IMR-90 (cell line): ENCODE measurements at regions not wholly inside any gene's neighbourhood (a gene's known extent, or its start where the extent isn't known, plus 50 kb on each side); places are given as distances from the start of the nearest gene placed in this dataset.

Source experiments
- ATAC-seq: fragments of 200-7000 bp; cut with Tn5 transposase; 2 replicates; pipeline ENCODE4 v1.9.1; 2020; ENCODE audit warnings: low read depth, mild to moderate bottlenecking, moderate library complexity
- BruUV-seq: library from RNA; stranded (reverse); fragments of 400-500 nt; replicated peaks from 2 replicates; lab custom pipeline; 2021; lab: Mats Ljungman, UMichigan
- CTCF ChIA-PET: fragments of 300-600 bp; formaldehyde crosslinking; extraction: SDS; loops from one replicate; lab custom pipeline; 2021; ENCODE audit warnings: antibody characterized with exemption; lab: Yijun Ruan, JAX
- POLR2A ChIA-PET: fragments of 300-600 bp; sonication (Branson Sonifier 250); formaldehyde crosslinking; loops from one replicate; lab custom pipeline; 2022; ENCODE audit warnings: antibody characterized with exemption; ENCODE audit not compliant: unreplicated experiment; lab: Charles Lee
- DNase-seq: peaks from one replicate; pipeline ENCODE4 v3.0.0; 2013
- H2AFZ ChIP-seq: replicated peaks from 2 replicates; pipeline ENCODE3; 2013; ENCODE audit warnings: low read length, mild to moderate bottlenecking; ENCODE audit not compliant: poor library complexity
- H2AK5ac ChIP-seq: 2 replicates; pipeline ENCODE4 v1.6.1; 2013; ENCODE audit warnings: low read depth, low read length, inconsistent platforms
- H2AK9ac ChIP-seq: replicated peaks from 2 replicates; pipeline ENCODE3; 2013; ENCODE audit warnings: mild to moderate bottlenecking, low read depth, low read length, moderate library complexity; ENCODE audit not compliant: poor library complexity
- H2BK120ac ChIP-seq: 2 replicates; pipeline ENCODE4 v1.6.1; 2013; ENCODE audit warnings: low read depth, low read length, inconsistent platforms
- H2BK15ac ChIP-seq: 3 replicates; pipeline ENCODE4 v1.6.1; 2013; ENCODE audit warnings: low read depth, low read length, inconsistent platforms
- H2BK20ac ChIP-seq: 2 replicates; pipeline ENCODE4 v1.6.1; 2013; ENCODE audit warnings: low read depth, mild to moderate bottlenecking, inconsistent platforms, low read length, moderate library complexity
- H2BK5ac ChIP-seq: 2 replicates; pipeline ENCODE4 v1.6.1; 2013; ENCODE audit warnings: mild to moderate bottlenecking, low read depth, low read length, inconsistent platforms; ENCODE audit not compliant: poor library complexity, severe bottlenecking
- H3K14ac ChIP-seq: replicated peaks from 2 replicates; pipeline ENCODE4 v1.6.1; 2013; ENCODE audit warnings: low read depth, low read length, inconsistent platforms
- H3K18ac ChIP-seq: 2 replicates; pipeline ENCODE4 v1.6.1; 2013; ENCODE audit warnings: low read depth, low read length, control low read depth
- H3K23ac ChIP-seq: 2 replicates; pipeline ENCODE4 v1.6.1; 2013; ENCODE audit warnings: low read depth, low read length, inconsistent platforms
- H3K27ac ChIP-seq: 2 replicates; pipeline ENCODE4 v1.5.1; 2013; ENCODE audit warnings: mild to moderate bottlenecking, control low read depth, low read length; ENCODE audit not compliant: insufficient read depth
- H3K27me3 ChIP-seq: 2 replicates; pipeline ENCODE4 v1.6.1; 2013; ENCODE audit warnings: low read length; ENCODE audit not compliant: control insufficient read depth, insufficient read depth
- H3K36me3 ChIP-seq: 2 replicates; pipeline ENCODE4 v1.6.1; 2013; ENCODE audit warnings: low read length, mixed read lengths; ENCODE audit not compliant: control insufficient read depth, insufficient read depth
- H3K4ac ChIP-seq: 2 replicates; pipeline ENCODE4 v1.6.1; 2013; ENCODE audit warnings: low read depth, low read length, inconsistent platforms
- H3K4me1 ChIP-seq: 2 replicates; pipeline ENCODE4 v1.6.1; 2013; ENCODE audit warnings: low read length, mixed read lengths; ENCODE audit not compliant: control insufficient read depth, insufficient read depth
- H3K4me2 ChIP-seq: 2 replicates; pipeline ENCODE4 v1.6.1; 2013; ENCODE audit warnings: low read depth, mild to moderate bottlenecking, control low read depth, low read length, moderate library complexity
- H3K4me3 ChIP-seq: 2 replicates; pipeline ENCODE4 v1.5.1; 2013; ENCODE audit warnings: low read depth, mild to moderate bottlenecking, control low read depth, low read length, moderate library complexity; ENCODE audit not compliant: insufficient read depth
- H3K56ac ChIP-seq: 2 replicates; pipeline ENCODE4 v1.6.1; 2013; ENCODE audit warnings: low read length, inconsistent platforms; ENCODE audit not compliant: insufficient read depth; ENCODE audit errors: extremely low read depth
- H3K79me1 ChIP-seq, 2 experiments: 2 replicates each; pipeline ENCODE4 v1.6.1; 2013; ENCODE audit warnings: low read length in 2 of 2, inconsistent platforms in 1 of 2, low read depth in 1 of 2
- H3K9ac ChIP-seq: 2 replicates; pipeline ENCODE4 v1.6.1; 2013; ENCODE audit warnings: low read depth, low read length, control low read depth
- H3K9me1 ChIP-seq: 2 replicates; pipeline ENCODE4 v1.6.1; 2013; ENCODE audit warnings: low read length, inconsistent platforms; ENCODE audit not compliant: insufficient read depth
- H3K9me3 ChIP-seq: 2 replicates; pipeline ENCODE4 v1.6.1; 2013; ENCODE audit warnings: low read length; ENCODE audit not compliant: control insufficient read depth, insufficient read depth
- H4K20me1 ChIP-seq: 2 replicates; pipeline ENCODE4 v1.6.1; 2013; ENCODE audit warnings: low read length, inconsistent platforms; ENCODE audit not compliant: insufficient read depth
- H4K5ac ChIP-seq: 2 replicates; pipeline ENCODE4 v1.6.1; 2013; ENCODE audit warnings: mild to moderate bottlenecking, low read depth, low read length, control low read depth
- H4K8ac ChIP-seq, 2 experiments: 2 replicates each; pipeline ENCODE4 v1.6.1; 2013; ENCODE audit warnings: low read depth in 2 of 2, low read length in 2 of 2, control low read depth in 1 of 2, inconsistent platforms in 1 of 2
- H4K91ac ChIP-seq: 2 replicates; pipeline ENCODE4 v1.6.1; 2013; ENCODE audit warnings: low read depth, low read length, inconsistent platforms; ENCODE audit not compliant: insufficient read depth
- CHD1 ChIP-seq: IDR thresholded peaks from 2 replicates; pipeline ENCODE4 v1.6.1; 2012; ENCODE audit warnings: low read depth, low read length, improper control_type of control experiment
- MAZ ChIP-seq: IDR thresholded peaks from 2 replicates; pipeline ENCODE4 v1.6.1; 2012; ENCODE audit warnings: low read depth, mild to moderate bottlenecking, low read length, improper control_type of control experiment, moderate library complexity, borderline replicate concordance
- MXI1 ChIP-seq: IDR thresholded peaks from 2 replicates; pipeline ENCODE4 v1.6.1; 2012; ENCODE audit warnings: low read depth, mild to moderate bottlenecking, low read length, moderate library complexity, borderline replicate concordance
- RFX5 ChIP-seq: IDR thresholded peaks from 2 replicates; pipeline ENCODE4 v1.8.0; 2012; ENCODE audit warnings: low read depth, mild to moderate bottlenecking, low read length, moderate library complexity
- WGBS, 2 experiments: methylation state at CpG; one replicate each; pipeline versions ENCODE4 v1.1.5 to v1.1.7; 2013; ENCODE audit warnings: missing lambda C conversion rate in 2 of 2; ENCODE audit not compliant: insufficient read length in 1 of 2; ENCODE audit errors: extremely low coverage in 2 of 2; 5-methylcytosine and 5-hydroxymethylcytosine counted together
- dilution Hi-C: fragments of 300-500 bp; cut with HindIII; formaldehyde crosslinking; loops from one replicate; pipeline ENCODE4 v1.14.3; 2018; ENCODE audit warnings: low sequenced_read_pairs; ENCODE audit not compliant: unreplicated experiment
- in situ Hi-C: fragments of 300-500 bp; cut with MboI; formaldehyde crosslinking; loops from 3 replicates; pipeline ENCODE4 v1.14.3; 2019; ENCODE audit warnings: low sequenced_read_pairs, inconsistent platforms, mixed read lengths
- intact Hi-C: fragments of 100-400 bp; cut with micrococcal nuclease; formaldehyde crosslinking; loops from 2 replicates; pipeline ENCODE4 v1.10.0; 2022
- TF ChIP-seq, protein P1 (sequence below): fragments of 150-350 bp; IDR thresholded peaks from 2 replicates; pipeline ENCODE4 v1.6.1; 2016; ENCODE audit warnings: low read depth, mild to moderate bottlenecking, low read length, moderate library complexity, borderline replicate concordance

- Histone ChIP-seq H2BK15ac (no peak overlapping the region), H3K79me1 (no peaks in the 10 kb centered on the region), H2BK120ac (no peak overlapping the region), H3K36me3 (no peaks in the 10 kb centered on the region), H3K14ac (no peak overlapping the region), H2AFZ (no peak overlapping the region), H4K20me1 (no peaks in the 10 kb centered on the region), H4K5ac (no peak overlapping the region), H3K56ac (no peak overlapping the region), H3K9me1 (peaks cover 7% of the 10 kb centered on the region; the same call in 1 of the 2 replicates), H3K23ac (no peak overlapping the region), H3K4me1 (no peaks in the 10 kb centered on the region), H2AK5ac (no peak overlapping the region), H3K4me2 (no peak overlapping the region), H3K9me3 (peaks cover 2% of the 10 kb centered on the region), H3K27ac (no peak overlapping the region), H2AK9ac (no peak overlapping the region), H3K18ac (no peak overlapping the region), H2BK20ac (no peak overlapping the region), H4K8ac (no peak overlapping the region), H2BK5ac (no peak overlapping the region), H3K4ac (no peak overlapping the region), H3K27me3 (peaks cover 38% of the 10 kb centered on the region), H4K91ac (no peak overlapping the region), H3K4me3 (no peak overlapping the region), H3K9ac (no peak overlapping the region)
- WGBS, 2 experiments, result no CpG with 5 or more reads among the region's 2 CpGs
- BruUV-seq, result no TSS peak
- intact Hi-C loops, result no loop called here
- no peak for TF ChIP-seq RFX5
- TF ChIP-seq, protein P1, sequence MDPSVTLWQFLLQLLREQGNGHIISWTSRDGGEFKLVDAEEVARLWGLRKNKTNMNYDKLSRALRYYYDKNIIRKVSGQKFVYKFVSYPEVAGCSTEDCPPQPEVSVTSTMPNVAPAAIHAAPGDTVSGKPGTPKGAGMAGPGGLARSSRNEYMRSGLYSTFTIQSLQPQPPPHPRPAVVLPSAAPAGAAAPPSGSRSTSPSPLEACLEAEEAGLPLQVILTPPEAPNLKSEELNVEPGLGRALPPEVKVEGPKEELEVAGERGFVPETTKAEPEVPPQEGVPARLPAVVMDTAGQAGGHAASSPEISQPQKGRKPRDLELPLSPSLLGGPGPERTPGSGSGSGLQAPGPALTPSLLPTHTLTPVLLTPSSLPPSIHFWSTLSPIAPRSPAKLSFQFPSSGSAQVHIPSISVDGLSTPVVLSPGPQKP, result no peak
- TF ChIP-seq MXI1, result no peak
- TF ChIP-seq MAZ, result no peak
- TF ChIP-seq CHD1, result no peak
- CTCF ChIA-PET, result no interaction called here
- ATAC-seq, result no peak
- in situ Hi-C loops, result no loop called here
- DNase-seq, result no peak
- dilution Hi-C loops, result no loop called here
- POLR2A ChIA-PET, result no interaction called here
Measured at GRCh38 chr22:27585141-27585540, 216.4 kb downstream of the MN1 start.
